ENCODE measurements at regions not wholly inside any gene's neighbourhood (a gene's known extent, or its start where the extent isn't known, plus 50 kb on each side); places are given as distances from the start of the nearest gene placed in this dataset.
"Not testable (repeated sequence)": the region's sequence is repeated elsewhere in the genome, so short reads cannot be mapped to it uniquely, and the experiment has no call there.

DNA sequence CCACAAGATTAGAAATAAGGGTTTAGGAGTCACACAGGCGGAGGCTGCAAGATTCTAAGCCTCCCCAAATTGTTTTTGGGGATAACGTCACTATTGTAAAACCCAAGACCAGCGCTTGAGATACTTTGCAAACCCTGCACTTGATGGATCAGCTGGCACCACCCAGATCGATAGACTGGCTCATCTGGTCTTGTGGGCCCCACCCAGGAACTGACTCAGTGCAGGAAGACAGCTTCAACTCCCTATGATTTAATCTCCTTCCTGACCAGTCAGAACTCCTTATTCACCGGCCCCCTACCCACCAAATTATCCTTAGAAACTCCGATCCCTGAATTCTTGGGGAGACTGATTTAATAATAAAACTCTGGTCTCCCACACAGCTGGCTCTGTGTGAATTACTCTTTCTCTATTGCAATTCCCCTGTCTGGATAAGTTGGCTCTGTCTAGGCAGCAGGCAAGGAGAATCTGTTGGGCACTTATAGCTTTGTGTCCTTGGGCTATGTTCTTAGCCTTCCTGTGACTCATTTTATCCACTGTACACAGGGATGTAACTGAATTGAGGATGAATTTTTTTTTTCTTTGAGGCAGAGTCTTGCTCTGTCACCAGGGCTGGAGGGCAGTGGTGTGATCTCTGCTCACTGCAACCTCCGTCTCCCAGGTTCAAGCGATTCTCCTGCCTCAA lies 64.4 kb upstream of the CARD11 start:
- TF ChIP-seq, protein P1, sequence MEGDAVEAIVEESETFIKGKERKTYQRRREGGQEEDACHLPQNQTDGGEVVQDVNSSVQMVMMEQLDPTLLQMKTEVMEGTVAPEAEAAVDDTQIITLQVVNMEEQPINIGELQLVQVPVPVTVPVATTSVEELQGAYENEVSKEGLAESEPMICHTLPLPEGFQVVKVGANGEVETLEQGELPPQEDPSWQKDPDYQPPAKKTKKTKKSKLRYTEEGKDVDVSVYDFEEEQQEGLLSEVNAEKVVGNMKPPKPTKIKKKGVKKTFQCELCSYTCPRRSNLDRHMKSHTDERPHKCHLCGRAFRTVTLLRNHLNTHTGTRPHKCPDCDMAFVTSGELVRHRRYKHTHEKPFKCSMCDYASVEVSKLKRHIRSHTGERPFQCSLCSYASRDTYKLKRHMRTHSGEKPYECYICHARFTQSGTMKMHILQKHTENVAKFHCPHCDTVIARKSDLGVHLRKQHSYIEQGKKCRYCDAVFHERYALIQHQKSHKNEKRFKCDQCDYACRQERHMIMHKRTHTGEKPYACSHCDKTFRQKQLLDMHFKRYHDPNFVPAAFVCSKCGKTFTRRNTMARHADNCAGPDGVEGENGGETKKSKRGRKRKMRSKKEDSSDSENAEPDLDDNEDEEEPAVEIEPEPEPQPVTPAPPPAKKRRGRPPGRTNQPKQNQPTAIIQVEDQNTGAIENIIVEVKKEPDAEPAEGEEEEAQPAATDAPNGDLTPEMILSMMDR (IDR thresholded peaks at IDR 0.05) = no peak
- TF ChIP-seq ZFX (IDR thresholded peaks at IDR 0.05; ENCODE audit: borderline replicate concordance) = no peak
- no peak overlapping the region for H3K27ac ChIP-seq

DNA sequence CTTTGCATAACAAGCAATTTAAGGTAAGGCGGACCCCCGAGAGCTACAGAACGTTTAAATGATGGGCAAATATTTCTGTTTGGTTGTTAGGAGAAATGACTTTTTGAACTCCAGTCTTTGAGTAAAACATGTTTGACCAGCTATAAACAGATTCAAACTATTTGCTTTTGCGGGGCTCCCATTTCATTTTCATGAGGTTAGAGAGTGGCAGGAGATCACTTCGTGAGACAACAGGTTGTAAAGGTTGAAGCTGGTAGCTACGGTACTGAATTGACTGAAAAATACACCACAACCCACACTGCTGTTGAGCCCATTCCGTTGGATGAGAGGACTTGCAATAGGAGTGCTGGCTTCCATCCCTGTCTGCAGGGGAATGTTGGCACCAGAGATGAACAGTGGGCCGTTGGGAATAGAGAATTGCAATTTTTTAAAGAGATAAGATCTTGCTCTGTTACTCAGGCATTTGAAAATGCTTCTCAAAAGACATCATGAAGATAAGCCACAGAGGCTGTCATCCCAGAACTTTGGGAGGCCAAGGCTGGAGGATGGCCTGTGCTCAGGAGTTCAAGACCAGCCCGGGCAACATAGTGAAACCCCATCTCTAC lies 65.7 kb upstream of the CARD11 start:
- TF ChIP-seq, protein P1 (IDR thresholded peaks at IDR 0.05) = no peak
- TF ChIP-seq ZFX (IDR thresholded peaks at IDR 0.05; ENCODE audit: borderline replicate concordance) = no peak
- no peak overlapping the region for H3K27ac ChIP-seq

DNA sequence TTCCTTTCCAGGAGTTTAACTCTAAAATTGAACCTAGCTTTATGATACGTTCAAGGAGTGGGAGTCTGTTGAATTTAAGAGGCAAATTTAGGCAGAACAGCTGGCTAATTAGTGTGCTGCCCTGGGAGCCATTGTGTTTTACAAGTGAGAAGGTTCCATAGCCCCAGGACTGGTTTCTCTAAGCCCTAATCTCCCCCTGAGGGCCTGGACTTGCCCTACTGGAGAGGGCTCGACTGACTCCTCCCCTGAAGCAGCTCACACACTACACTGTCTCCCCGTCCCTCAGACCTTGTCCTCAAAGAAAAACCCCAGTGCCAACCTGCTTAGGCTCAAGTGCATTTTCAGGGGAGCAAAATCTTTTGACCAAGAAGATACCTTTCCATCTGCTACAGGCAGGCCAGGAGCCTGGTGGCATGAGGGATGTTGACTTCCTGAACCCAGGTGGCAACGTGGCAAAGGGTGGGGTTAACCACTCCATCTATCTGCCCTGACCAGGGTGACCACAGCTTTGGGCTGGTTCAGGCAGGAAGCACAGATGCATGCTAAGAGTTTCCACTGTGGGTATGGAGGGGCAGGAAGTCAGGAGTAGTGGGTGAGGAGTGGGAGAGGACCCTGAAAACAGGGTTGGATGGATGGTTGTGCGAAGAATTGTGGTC lies 68.9 kb upstream of the CARD11 start:
- H3K27ac ChIP-seq = no peak overlapping the region
- TF ChIP-seq, protein P1 (IDR thresholded peaks at IDR 0.05) = no peak
- TF ChIP-seq ZFX (IDR thresholded peaks at IDR 0.05; ENCODE audit: borderline replicate concordance) = no peak

DNA sequence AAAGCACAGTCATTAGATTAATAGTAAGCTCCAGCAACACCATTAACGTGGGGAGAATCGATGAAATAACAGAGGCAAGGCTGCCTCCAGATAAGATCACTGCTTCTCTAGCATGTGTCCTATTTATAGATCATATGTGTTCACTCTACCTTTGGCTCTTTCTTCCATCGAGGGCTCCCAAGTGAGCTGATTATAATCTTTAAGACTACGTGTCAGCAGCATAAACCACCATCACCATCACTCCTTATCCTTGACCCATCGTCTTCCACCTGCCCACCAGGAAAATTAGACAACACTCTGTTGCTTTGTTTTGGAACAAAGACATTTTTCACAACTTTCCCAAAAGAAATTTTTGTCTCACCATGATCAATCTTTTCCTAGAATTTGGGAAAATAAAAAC lies 71.2 kb upstream of the CARD11 start:
- TF ChIP-seq, protein P1 (IDR thresholded peaks at IDR 0.05) = no peak
- no peak overlapping the region for H3K27ac ChIP-seq

DNA sequence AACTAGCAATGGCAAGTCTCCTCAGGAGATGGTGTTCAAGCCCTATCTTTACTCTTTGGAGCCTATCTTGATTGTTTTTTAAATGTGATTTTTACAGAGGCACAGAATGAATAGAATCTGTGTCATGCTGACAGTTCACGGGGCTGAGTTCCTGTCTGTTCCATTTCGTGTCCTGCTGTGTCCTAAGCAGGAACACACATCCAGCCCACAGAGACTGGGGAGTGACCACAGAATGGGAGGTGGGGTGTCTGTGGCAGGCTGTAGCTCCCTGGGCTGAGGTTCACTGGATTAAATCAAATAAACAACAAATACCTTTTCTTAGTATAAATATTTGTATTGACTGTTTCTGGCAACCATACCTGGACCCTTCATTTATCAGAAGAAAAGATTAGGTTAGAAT lies 73.4 kb upstream of the CARD11 start:
- no peak for TF ChIP-seq ZFX (IDR thresholded peaks at IDR 0.05; ENCODE audit: borderline replicate concordance)
- TF ChIP-seq, protein P1 (IDR thresholded peaks at IDR 0.05) = no peak
- no peak overlapping the region for H3K27ac ChIP-seq

DNA sequence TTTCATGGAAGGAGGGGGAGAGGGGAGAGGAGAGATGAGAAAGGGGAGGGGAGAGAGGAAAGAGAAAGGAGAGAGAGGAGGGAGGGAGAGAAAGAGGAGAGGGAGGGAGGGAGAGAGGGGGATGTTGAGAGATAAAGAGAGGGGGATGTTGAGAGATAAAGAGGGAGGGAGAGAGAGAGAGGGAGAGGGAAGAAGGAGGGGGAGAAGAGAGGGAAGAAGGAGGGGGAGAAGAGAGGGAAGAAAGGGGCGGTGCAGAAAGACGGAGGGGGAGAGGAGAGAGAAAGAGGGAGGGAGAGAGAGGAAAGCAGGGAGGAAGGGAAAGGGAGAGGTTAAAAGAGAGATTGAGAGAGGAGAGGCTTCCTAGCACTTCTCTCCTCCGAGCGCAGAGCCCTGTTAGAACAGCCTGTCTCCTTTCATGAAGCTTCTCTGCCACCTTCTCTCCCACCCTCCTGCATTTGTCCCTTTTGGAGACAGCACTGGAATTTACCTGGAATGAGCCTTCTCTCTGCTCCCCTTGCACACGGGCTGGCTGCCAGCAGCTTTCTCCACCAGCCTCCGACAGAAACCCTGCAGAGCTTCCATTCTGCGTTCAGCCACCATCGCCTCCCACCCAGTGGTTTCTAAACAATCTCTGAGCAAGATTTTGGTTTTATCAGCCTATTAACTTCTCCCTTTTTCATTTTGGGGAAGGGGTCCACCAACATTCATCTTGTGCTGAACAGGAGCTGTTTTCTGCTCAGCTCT lies 74.0 kb upstream of the CARD11 start:
- no peak for TF ChIP-seq ZFX (IDR thresholded peaks at IDR 0.05; ENCODE audit: borderline replicate concordance)
- TF ChIP-seq, protein P1 (IDR thresholded peaks at IDR 0.05) = no peak
- no peak overlapping the region for H3K27ac ChIP-seq

DNA sequence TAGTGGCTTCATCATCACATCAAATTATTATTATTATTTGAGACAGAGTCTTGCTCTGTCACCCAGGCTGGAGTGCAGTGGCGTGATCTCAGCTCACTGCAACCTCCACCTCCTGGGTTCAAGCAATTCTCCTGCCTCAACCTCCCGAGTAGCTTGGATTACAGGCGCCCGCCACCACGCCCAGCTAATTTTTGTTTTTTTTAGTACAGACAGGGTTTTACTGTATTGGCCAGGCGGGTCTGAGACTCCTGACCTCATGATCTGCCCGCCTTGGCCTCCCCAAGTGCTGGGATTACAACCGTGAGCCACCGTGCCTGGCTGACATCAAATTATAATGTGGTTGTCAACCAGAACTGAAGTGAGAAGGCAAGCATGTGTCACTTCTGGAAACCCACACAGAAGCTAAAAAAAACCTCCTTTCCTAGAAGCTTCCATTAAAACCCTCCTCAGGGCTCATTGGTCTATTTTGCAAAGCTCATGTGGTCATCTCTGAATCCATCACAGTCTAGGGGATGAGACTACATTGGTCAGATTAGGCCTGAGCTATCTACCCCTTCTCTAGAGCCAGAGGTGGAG lies 75.8 kb upstream of the CARD11 start:
- H3K27ac ChIP-seq = not testable (repeated sequence)

All from 22Rv1 (cell line).